HCT116 (cell line): ENCODE measurements at regions not wholly inside any gene's neighbourhood (a gene's known extent, or its start where the extent isn't known, plus 50 kb on each side); places are given as distances from the start of the nearest gene placed in this dataset.

Experiments
- ATAC-seq: fragments of 200-7000 bp; cut with Tn5 transposase; 2 replicates; pipeline ENCODE4 v1.9.1; 2020; ENCODE audit warnings: mild to moderate bottlenecking, moderate library complexity
- BruUV-seq: library from RNA; stranded (reverse); fragments of 400-500 nt; replicated peaks from 2 replicates; lab custom pipeline; 2021; lab: Mats Ljungman, UMichigan
- CTCF ChIA-PET: fragments of 300-600 bp; sonication (Branson Sonifier 250); formaldehyde crosslinking; loops from one replicate; lab custom pipeline; 2021; ENCODE audit warnings: antibody characterized with exemption; lab: Charles Lee
- POLR2A ChIA-PET: fragments of 300-600, 350-600 bp; sonication (Branson Sonifier 250); formaldehyde crosslinking; loops from one replicate; lab custom pipeline; 2021; ENCODE audit warnings: antibody characterized with exemption; lab: Charles Lee
- RAD21 ChIA-PET, 2 experiments: fragments of 300-600 bp; sonication (Branson Sonifier 250); formaldehyde crosslinking; loops; one replicate each; lab custom pipeline; 2023; ENCODE audit warnings: low total read pairs in 2 of 2; ENCODE audit not compliant: uncharacterized antibody in 2 of 2, unreplicated experiment in 2 of 2, low non-redundant PET in 1 of 2; lab: Charles Lee
- DNase-seq: peaks from one replicate; pipeline ENCODE4 v3.0.0-alpha.2; 2010; ENCODE audit warnings: low read depth, low spot score
- H2AFZ ChIP-seq: fragments of 200-600 bp; shearing (Covaris generic), sonication (generic); 2 replicates; pipeline ENCODE4 v1.6.1; 2017; ENCODE audit warnings: low read depth, mixed run types, mixed read lengths, antibody characterized with exemption, low read length; ENCODE audit not compliant: poor library complexity, severe bottlenecking
- H3K27ac ChIP-seq: 2 replicates; pipeline ENCODE4 v1.5.1; 2012; ENCODE audit warnings: low read depth, low read length
- H3K27me3 ChIP-seq: fragments of 200-600 bp; sonication (generic); 2 replicates; pipeline ENCODE4 v1.6.1; 2016; ENCODE audit warnings: mixed run types, low read length, mixed read lengths; ENCODE audit not compliant: insufficient read depth
- H3K36me3 ChIP-seq, 2 experiments: fragments of 200-500 bp in 1 of 2; fragments of 200-600 bp in 1 of 2; sonication (Bioruptor generic) in 1 of 2; sonication (generic) in 1 of 2; 2 replicates each; pipeline versions ENCODE4 v1.5.1 to v1.6.1; 2014 to 2016; ENCODE audit warnings: low read length in 2 of 2, inconsistent platforms in 1 of 2, mixed read lengths in 1 of 2, mixed run types in 1 of 2; ENCODE audit not compliant: insufficient read depth in 2 of 2, control insufficient read depth in 1 of 2
- H3K4me1 ChIP-seq, 2 experiments: fragments of 200-600 bp in 1 of 2; sonication (generic) in 1 of 2; 2 replicates each; pipeline versions ENCODE4 v1.5.1 to v1.6.1; 2012 to 2017; ENCODE audit warnings: low read length in 2 of 2, inconsistent platforms in 1 of 2, mild to moderate bottlenecking in 1 of 2, mixed read lengths in 1 of 2, mixed run types in 1 of 2, moderate library complexity in 1 of 2; ENCODE audit not compliant: insufficient read depth in 2 of 2, control insufficient read depth in 1 of 2
- H3K4me2 ChIP-seq: fragments of 200-600 bp; sonication (generic); 2 replicates; pipeline ENCODE4 v1.6.1; 2017; ENCODE audit warnings: mixed run types, low read length, mixed read lengths
- H3K4me3 ChIP-seq, 2 experiments: fragments of 200-600 bp in 1 of 2; sonication (generic) in 1 of 2; replicated peaks in 1 of 2; 2 replicates each; pipeline ENCODE4 v1.5.1; 2011 to 2016; ENCODE audit warnings: low read length in 2 of 2, control low read depth in 1 of 2, low read depth in 1 of 2, mild to moderate bottlenecking in 1 of 2, mixed read lengths in 1 of 2, mixed run types in 1 of 2
- H3K79me2 ChIP-seq: fragments of 200-600 bp; sonication (generic); 2 replicates; pipeline ENCODE4 v1.6.1; 2017; ENCODE audit warnings: mild to moderate bottlenecking, mixed run types, low read length, moderate library complexity, mixed read lengths; ENCODE audit not compliant: insufficient read depth
- H3K9ac ChIP-seq: fragments of 200-600 bp; sonication (generic); 2 replicates; pipeline ENCODE4 v1.6.1; 2016; ENCODE audit warnings: low read length, mixed read lengths
- H3K9me2 ChIP-seq: fragments of 200-600 bp; sonication (generic), shearing (Covaris generic); 2 replicates; pipeline ENCODE4 v1.6.1; 2017; ENCODE audit warnings: mixed run types, mild to moderate bottlenecking, moderate library complexity; ENCODE audit not compliant: insufficient read depth
- H3K9me3 ChIP-seq, 2 experiments: fragments of 200-500 bp in 1 of 2; fragments of 200-600 bp in 1 of 2; sonication (Bioruptor generic) in 1 of 2; sonication (generic) in 1 of 2; 2 replicates each; pipeline ENCODE4 v1.6.1; 2014 to 2017; ENCODE audit warnings: low read length in 2 of 2, mixed read lengths in 2 of 2, inconsistent platforms in 1 of 2, low read depth in 1 of 2, mild to moderate bottlenecking in 1 of 2, mixed run types in 1 of 2, moderate library complexity in 1 of 2; ENCODE audit not compliant: control insufficient read depth in 1 of 2, insufficient read depth in 1 of 2
- H4K20me1 ChIP-seq: fragments of 200-600 bp; sonication (generic), shearing (Covaris generic); 2 replicates; pipeline ENCODE4 v1.6.1; 2017; ENCODE audit warnings: mixed run types, mild to moderate bottlenecking, moderate library complexity; ENCODE audit not compliant: insufficient read depth
- ATF3 ChIP-seq: IDR thresholded peaks from 2 replicates; pipeline ENCODE4 v1.6.1; 2012
- CBX3 ChIP-seq: IDR thresholded peaks from 2 replicates; pipeline ENCODE4 v1.6.1; 2012; ENCODE audit warnings: low read depth
- CEBPB ChIP-seq: IDR thresholded peaks from 2 replicates; pipeline ENCODE4 v1.6.1; 2012; ENCODE audit warnings: low read depth
- CTCF ChIP-seq, 3 experiments: fragments of 200-600 bp in 1 of 3; sonication (generic) in 1 of 3; IDR thresholded peaks in 2 of 3; conservative IDR thresholded peaks in 1 of 3; 2 replicates each; pipeline ENCODE4 v1.5.1; 2012 to 2017; ENCODE audit warnings: low read depth in 2 of 3, low read length in 2 of 3, antibody characterized with exemption in 1 of 3, borderline replicate concordance in 1 of 3, control low read depth in 1 of 3, mild to moderate bottlenecking in 1 of 3, mixed read lengths in 1 of 3, mixed run types in 1 of 3, moderate library complexity in 1 of 3; ENCODE audit not compliant: insufficient read depth in 1 of 3
- EGR1 ChIP-seq: IDR thresholded peaks from 2 replicates; pipeline ENCODE4 v1.6.1; 2012; ENCODE audit warnings: low read depth
- ELF1 ChIP-seq: IDR thresholded peaks from 2 replicates; pipeline ENCODE4 v1.6.1; 2012; ENCODE audit warnings: low read depth, borderline replicate concordance
- EZH2phosphoT487 ChIP-seq: fragments of 200-600 bp; IDR thresholded peaks from 2 replicates; pipeline ENCODE4 v1.6.1; 2018; ENCODE audit warnings: antibody characterized with exemption, borderline replicate concordance
- FOSL1 ChIP-seq: IDR thresholded peaks from 2 replicates; pipeline ENCODE4 v1.6.1; 2012; ENCODE audit warnings: low read depth
- JUND ChIP-seq: IDR thresholded peaks from 2 replicates; pipeline ENCODE4 v1.6.1; 2012
- MAX ChIP-seq: IDR thresholded peaks from 2 replicates; pipeline ENCODE4 v1.6.1; 2012
- POLR2A ChIP-seq: IDR thresholded peaks from 2 replicates; pipeline ENCODE4 v1.7.0; 2011; ENCODE audit warnings: borderline replicate concordance; ENCODE audit not compliant: insufficient read depth, insufficient read length; ENCODE audit errors: extremely low read depth
- POLR2AphosphoS5 ChIP-seq: IDR thresholded peaks from 2 replicates; pipeline ENCODE4 v1.6.1; 2011; ENCODE audit warnings: mild to moderate bottlenecking, low read depth, low read length, moderate library complexity
- RAD21 ChIP-seq: IDR thresholded peaks from 2 replicates; pipeline ENCODE4 v1.6.1; 2012; ENCODE audit warnings: low read depth, mild to moderate bottlenecking
- SP1 ChIP-seq: IDR thresholded peaks from 2 replicates; pipeline ENCODE4 v1.6.1; 2012; ENCODE audit warnings: low read depth
- SRF ChIP-seq: IDR thresholded peaks from 2 replicates; pipeline ENCODE4 v1.6.1; 2012; ENCODE audit warnings: low read depth
- TCF7L2 ChIP-seq: IDR thresholded peaks from 2 replicates; pipeline ENCODE4 v1.7.0; 2011; ENCODE audit warnings: borderline replicate concordance, inconsistent platforms; ENCODE audit not compliant: insufficient read depth, insufficient read length; ENCODE audit errors: extremely low read depth
- ZFX ChIP-seq: fragments of 450-650 bp; IDR thresholded peaks from 2 replicates; pipeline ENCODE4 v1.6.1; 2017
- ZNF274 ChIP-seq: fragments of 200-500 bp; sonication (Bioruptor generic); IDR thresholded peaks from 2 replicates; pipeline ENCODE4 v1.6.1; 2014; ENCODE audit warnings: mild to moderate bottlenecking, low read depth, low read length, inconsistent platforms
- intact Hi-C: fragments of 100-400 bp; cut with micrococcal nuclease; formaldehyde crosslinking; loops from 2 replicates; pipeline ENCODE4 v1.10.0; 2022

- intact Hi-C loops: no loop called here
- no peak overlapping the region for H2AFZ ChIP-seq
- no peak overlapping the region for H3K9ac ChIP-seq
- no peaks in the 10 kb centered on the region for H3K9me3 ChIP-seq
- ATAC-seq: no peak
- CTCF ChIA-PET: no interaction called here
- no peaks in the 10 kb centered on the region for H3K4me1 ChIP-seq
- no peaks in the 10 kb centered on the region for H4K20me1 ChIP-seq
- TF ChIP-seq CBX3 (no peak), ATF3 (no peak), SP1 (no peak), EGR1 (no peak), CEBPB (no peak), ZFX (no peak), FOSL1 (no peak), MAX (no peak)
- TF ChIP-seq, all 23 proteins: peak for 0
- H3K27ac ChIP-seq: no peak overlapping the region
- no peaks in the 10 kb centered on the region for H3K9me2 ChIP-seq
- no peak overlapping the region for H3K4me3 ChIP-seq
- ChIA-PET POLR2A (no interaction called here), RAD21 (no interaction called here)
- H3K36me3 ChIP-seq: no peaks in the 10 kb centered on the region
- H3K27me3 ChIP-seq: no peaks in the 10 kb centered on the region
- H3K79me2 ChIP-seq: no peaks in the 10 kb centered on the region
- DNase-seq: no peak
- H3K4me2 ChIP-seq: no peak overlapping the region
- BruUV-seq: no TSS peak
These were observed 107.7 kb upstream of the PPM1H start for GRCh38 chr12:63042646-63043045.

GRCh38 chr12:63041601-63042000 is 106.7 kb upstream of the PPM1H start:
- no peak for ATAC-seq
- Histone ChIP-seq H3K79me2 (no peaks in the 10 kb centered on the region), H3K36me3 (no peaks in the 10 kb centered on the region), H3K9me3 (no peaks in the 10 kb centered on the region), H3K4me3 (no peak overlapping the region), H3K27me3 (no peaks in the 10 kb centered on the region), H3K9me2 (no peaks in the 10 kb centered on the region), H3K4me2 (no peak overlapping the region), H3K4me1 (no peaks in the 10 kb centered on the region), H4K20me1 (no peaks in the 10 kb centered on the region), H3K9ac (no peak overlapping the region), H3K27ac (no peak overlapping the region), H2AFZ (no peak overlapping the region)
- DNase-seq: no peak
- no TSS peak for BruUV-seq
- intact Hi-C loops: no loop called here
- CTCF ChIA-PET: no interaction called here
- POLR2A ChIA-PET: no interaction called here
- RAD21 ChIA-PET: no interaction called here
- TF ChIP-seq EGR1: no peak
- TF ChIP-seq EZH2phosphoT487: no peak
- no peak for TF ChIP-seq MAX
- no peak for TF ChIP-seq SP1
- no peak for TF ChIP-seq CEBPB
- TF ChIP-seq RAD21: no peak
- no peak for TF ChIP-seq ZFX
- TF ChIP-seq POLR2AphosphoS5: no peak
- no peak for TF ChIP-seq POLR2A
- no peak for TF ChIP-seq ELF1
- no peak for TF ChIP-seq TCF7L2
- TF ChIP-seq JUND: no peak
- TF ChIP-seq SRF: no peak
- no peak for TF ChIP-seq ATF3
- TF ChIP-seq CTCF (IDR thresholded peaks at IDR 0.05 in 2 of 3, conservative IDR thresholded peaks at IDR 0.05 in 1 of 3; ENCODE audit: borderline replicate concordance in 1 of 3, insufficient read depth in 1 of 3, low read depth in 2 of 3, low read length in 2 of 3): no peak
- TF ChIP-seq ZNF274: no peak
